H1 (cell line): ENCODE measurements at regions not wholly inside any gene's neighbourhood (a gene's known extent, or its start where the extent isn't known, plus 50 kb on each side); places are given as distances from the start of the nearest gene placed in this dataset.

Experiments
- CTCF ChIA-PET: fragments of 300-600 bp; sonication (Branson Sonifier 250); formaldehyde crosslinking; loops from one replicate; lab custom pipeline; 2021; ENCODE audit not compliant: partially characterized antibody; lab: Charles Lee
- POLR2A ChIA-PET: fragments of 300-600 bp; sonication (Branson Sonifier 250); formaldehyde crosslinking; loops from one replicate; lab custom pipeline; 2021; ENCODE audit warnings: inconsistent platforms; ENCODE audit not compliant: partially characterized antibody; lab: Charles Lee
- DNase-seq, 2 experiments: peaks; one replicate each; pipeline versions ENCODE4 v3.0.0 to v3.0.0-alpha.2; 2010 to 2022; ENCODE audit warnings: low spot score in 2 of 2, low read depth in 1 of 2, mixed read lengths in 1 of 2
- FAIRE-seq: peaks from 2 replicates; lab custom pipeline; 2011; peaks lifted over from hg19 to GRCh38; lab: Jason Lieb, UNC
- H2AFZ ChIP-seq: 2 replicates; pipeline ENCODE4 v1.8.1; 2012; ENCODE audit warnings: low read length, inconsistent platforms
- H2AK5ac ChIP-seq: 2 replicates; pipeline ENCODE4 v1.6.1; 2013; ENCODE audit warnings: low read depth, low read length
- H2BK120ac ChIP-seq: replicated peaks from 2 replicates; pipeline ENCODE3; 2013; ENCODE audit warnings: low read depth, low read length, inconsistent platforms
- H2BK12ac ChIP-seq: 2 replicates; pipeline ENCODE4 v1.6.1; 2013; ENCODE audit warnings: low read depth, low read length
- H2BK15ac ChIP-seq: 2 replicates; pipeline ENCODE4 v1.6.1; 2013; ENCODE audit warnings: low read length
- H2BK20ac ChIP-seq: 2 replicates; pipeline ENCODE4 v1.6.1; 2013; ENCODE audit warnings: low read length
- H2BK5ac ChIP-seq: 2 replicates; pipeline ENCODE4 v1.6.1; 2013; ENCODE audit warnings: low read depth, low read length
- H3K14ac ChIP-seq: 2 replicates; pipeline ENCODE4 v1.6.1; 2013; ENCODE audit warnings: inconsistent platforms; ENCODE audit not compliant: insufficient read length
- H3K18ac ChIP-seq: 2 replicates; pipeline ENCODE4 v1.6.1; 2013; ENCODE audit warnings: low read length; ENCODE audit errors: extremely low read depth
- H3K23ac ChIP-seq: 2 replicates; pipeline ENCODE4 v1.6.1; 2013; ENCODE audit warnings: inconsistent platforms; ENCODE audit not compliant: insufficient read length
- H3K23me2 ChIP-seq: 2 replicates; pipeline ENCODE4 v1.6.1; 2013; ENCODE audit warnings: low read depth, low read length
- H3K27ac ChIP-seq: 2 replicates; pipeline ENCODE4 v1.6.1; 2011; ENCODE audit warnings: low read depth, low read length, inconsistent platforms
- H3K27me3 ChIP-seq, 4 experiments: replicated peaks in 1 of 4; 1 replicate in 1 of 4; 2 replicates in 3 of 4; pipeline versions ENCODE4 v1.6.1 to v1.8.1; 2011 to 2013; ENCODE audit warnings: low read length in 3 of 4, mild to moderate bottlenecking in 3 of 4, inconsistent platforms in 2 of 4, mixed read lengths in 2 of 4, moderate library complexity in 1 of 4; ENCODE audit not compliant: control insufficient read depth in 3 of 4, insufficient read depth in 3 of 4; ENCODE audit errors: extremely low read depth in 1 of 4
- H3K36me3 ChIP-seq, 4 experiments: 2 replicates each; pipeline versions ENCODE4 v1.6.1 to v1.8.1; 2011 to 2013; ENCODE audit warnings: mild to moderate bottlenecking in 4 of 4, low read length in 3 of 4, moderate library complexity in 2 of 4, control low read depth in 1 of 4, inconsistent platforms in 1 of 4; ENCODE audit not compliant: insufficient read depth in 4 of 4, control insufficient read depth in 2 of 4
- H3K4ac ChIP-seq: replicated peaks from 2 replicates; pipeline ENCODE3; 2013; ENCODE audit warnings: low read length, low read depth, mixed read lengths, inconsistent platforms; ENCODE audit not compliant: insufficient read length
- H3K4me1 ChIP-seq, 4 experiments: replicated peaks in 1 of 4; 1 replicate in 1 of 4; 2 replicates in 3 of 4; pipeline versions ENCODE4 v1.6.1 to v1.8.1; 2011 to 2013; ENCODE audit warnings: low read length in 3 of 4, inconsistent platforms in 2 of 4, mixed read lengths in 1 of 4; ENCODE audit not compliant: insufficient read depth in 4 of 4, control insufficient read depth in 3 of 4
- H3K4me2 ChIP-seq, 2 experiments: 2 replicates each; pipeline versions ENCODE4 v1.6.1 to v1.8.1; 2011 to 2013; ENCODE audit warnings: low read depth in 2 of 2, low read length in 2 of 2, control low read depth in 1 of 2, inconsistent platforms in 1 of 2, mild to moderate bottlenecking in 1 of 2; ENCODE audit not compliant: insufficient read depth in 1 of 2
- H3K4me3 ChIP-seq, 4 experiments: fragments of 200-600, 300-600 bp in 1 of 4; sonication (generic), shearing (Covaris generic), sonication (Bioruptor Twin) in 1 of 4; 2 replicates each; pipeline versions ENCODE4 v1.5.1 to v1.8.1; 2011 to 2016; ENCODE audit warnings: low read length in 4 of 4, low read depth in 3 of 4, control low read depth in 2 of 4, inconsistent platforms in 2 of 4, mild to moderate bottlenecking in 2 of 4, mixed read lengths in 1 of 4, moderate library complexity in 1 of 4; ENCODE audit not compliant: insufficient read depth in 2 of 4; ENCODE audit errors: extremely low read depth in 1 of 4
- H3K56ac ChIP-seq: replicated peaks from 2 replicates; pipeline ENCODE3; 2013; ENCODE audit warnings: low read depth, mild to moderate bottlenecking, mixed read lengths, low read length, inconsistent platforms; ENCODE audit not compliant: insufficient read length
- H3K79me1 ChIP-seq: 2 replicates; pipeline ENCODE4 v1.6.1; 2013; ENCODE audit warnings: low read depth, low read length, control low read depth
- H3K79me2 ChIP-seq, 2 experiments: 2 replicates each; pipeline versions ENCODE4 v1.6.1 to v1.8.1; 2012 to 2013; ENCODE audit warnings: low read length in 2 of 2, mild to moderate bottlenecking in 2 of 2, inconsistent platforms in 1 of 2; ENCODE audit not compliant: insufficient read depth in 2 of 2, control insufficient read depth in 1 of 2
- H3K9ac ChIP-seq, 4 experiments: replicated peaks in 1 of 4; 1 replicate in 1 of 4; 2 replicates in 3 of 4; pipeline versions ENCODE4 v1.6.1 to v1.8.1; 2011 to 2013; ENCODE audit warnings: low read depth in 3 of 4, low read length in 3 of 4, control low read depth in 2 of 4, mild to moderate bottlenecking in 2 of 4, moderate library complexity in 2 of 4, inconsistent platforms in 1 of 4; ENCODE audit errors: extremely low read depth in 1 of 4
- H3K9me3 ChIP-seq, 2 experiments: 2 replicates each; pipeline versions ENCODE4 v1.6.1 to v1.8.1; 2012 to 2013; ENCODE audit warnings: mild to moderate bottlenecking in 2 of 2, moderate library complexity in 2 of 2, control low read depth in 1 of 2, inconsistent platforms in 1 of 2, low read depth in 1 of 2, low read length in 1 of 2, mixed read lengths in 1 of 2; ENCODE audit not compliant: insufficient read depth in 2 of 2
- H4K20me1 ChIP-seq, 2 experiments: replicated peaks in 1 of 2; 2 replicates each; pipeline versions ENCODE3 to v1.8.1; 2011 to 2013; ENCODE audit warnings: inconsistent platforms in 2 of 2, low read length in 2 of 2, mild to moderate bottlenecking in 1 of 2; ENCODE audit not compliant: insufficient read depth in 2 of 2, control insufficient read depth in 1 of 2
- H4K5ac ChIP-seq: 2 replicates; pipeline ENCODE4 v1.6.1; 2013; ENCODE audit warnings: low read length, low read depth, mixed read lengths, inconsistent platforms; ENCODE audit not compliant: insufficient read length
- H4K8ac ChIP-seq: 2 replicates; pipeline ENCODE4 v1.8.0; 2013; ENCODE audit warnings: mild to moderate bottlenecking, moderate library complexity, low read length, inconsistent platforms; ENCODE audit not compliant: insufficient read depth; ENCODE audit errors: extremely low read depth
- H4K91ac ChIP-seq: replicated peaks from 2 replicates; pipeline ENCODE3; 2013; ENCODE audit warnings: low read length, mixed read lengths, inconsistent platforms; ENCODE audit not compliant: insufficient read length
- CTCF ChIP-seq, 3 experiments: IDR thresholded peaks; 1 replicate in 2 of 3; 2 replicates in 1 of 3; pipeline versions ENCODE4 v1.5.1 to v1.6.1; 2011; ENCODE audit warnings: low read length in 3 of 3, mild to moderate bottlenecking in 3 of 3, inconsistent platforms in 2 of 3, low read depth in 1 of 3, moderate library complexity in 1 of 3; ENCODE audit not compliant: insufficient read depth in 1 of 3; ENCODE audit errors: control extremely low read depth in 1 of 3
- GABPA ChIP-seq: IDR thresholded peaks from 2 replicates; pipeline ENCODE4 v1.6.1; 2011; ENCODE audit warnings: mild to moderate bottlenecking, low read length, moderate library complexity, borderline replicate concordance; ENCODE audit not compliant: insufficient read depth
- JUN ChIP-seq: IDR thresholded peaks from 2 replicates; pipeline ENCODE4 v1.6.1; 2011; ENCODE audit warnings: low read depth, mild to moderate bottlenecking, improper control_type of control experiment, low read length
- MAX ChIP-seq: IDR thresholded peaks from 2 replicates; pipeline ENCODE4 v1.6.1; 2012; ENCODE audit warnings: inconsistent platforms
- POLR2AphosphoS5 ChIP-seq: IDR thresholded peaks from 2 replicates; pipeline ENCODE4 v1.6.1; 2011; ENCODE audit warnings: low read depth, low read length
- RAD21 ChIP-seq, 2 experiments: IDR thresholded peaks in 1 of 2; conservative IDR thresholded peaks in 1 of 2; 2 replicates each; pipeline ENCODE4 v1.6.1; 2011; ENCODE audit warnings: low read depth in 2 of 2, low read length in 2 of 2, improper control_type of control experiment in 1 of 2, inconsistent platforms in 1 of 2, mild to moderate bottlenecking in 1 of 2, moderate library complexity in 1 of 2
- SIX5 ChIP-seq: IDR thresholded peaks from 2 replicates; pipeline ENCODE4 v1.6.1; 2011; ENCODE audit warnings: mild to moderate bottlenecking, low read depth, low read length
- USF2 ChIP-seq: IDR thresholded peaks from 2 replicates; pipeline ENCODE4 v1.6.1; 2011; ENCODE audit warnings: low read length, improper control_type of control experiment
- WGBS, 2 experiments: shearing (Covaris generic) in 1 of 2; methylation state at CpG; one replicate each; pipeline versions ENCODE4 v1.1.6 to v1.1.7; 2013 to 2015; ENCODE audit warnings: low lambda C conversion rate in 2 of 2, mixed read lengths in 2 of 2, inconsistent platforms in 1 of 2, low coverage in 1 of 2, missing lambda C conversion rate in 1 of 2; ENCODE audit not compliant: insufficient replicate concordance in 2 of 2, insufficient coverage in 1 of 2, insufficient read length in 1 of 2; ENCODE audit errors: extremely low coverage in 1 of 2, missing lambda C conversion rate in 1 of 2; 5-methylcytosine and 5-hydroxymethylcytosine counted together

GRCh38 chr3:8421267-8421666 is 80.4 kb upstream of the LMCD1 start:
- no peaks in the 10 kb centered on the region for H3K27me3 ChIP-seq
- H3K4me2 ChIP-seq, result no peak overlapping the region
- ChIA-PET CTCF (interaction anchor here (0.7 to 1.3 kb wide), 4 partner anchors 9 to 64 kb away, joined by 3 read pairs; no protein-coding TSS in a partner anchor), POLR2A (no interaction called here)
- DNase-seq (no peak), FAIRE-seq (no peak)
- H2BK20ac ChIP-seq, result no peak overlapping the region
- no peak overlapping the region for H2BK5ac ChIP-seq
- no peaks in the 10 kb centered on the region for H3K79me1 ChIP-seq
- no peaks in the 10 kb centered on the region for H3K79me2 ChIP-seq
- no peak overlapping the region for H3K4ac ChIP-seq
- no peaks in the 10 kb centered on the region for H3K23me2 ChIP-seq
- H2BK12ac ChIP-seq, result no peak overlapping the region
- no peak overlapping the region for H2BK120ac ChIP-seq
- no peak overlapping the region for H2AFZ ChIP-seq
- H4K8ac ChIP-seq, result no peak overlapping the region
- no peaks in the 10 kb centered on the region; a peak in 1 of 8 replicates for H3K36me3 ChIP-seq
- no peak overlapping the region for H3K27ac ChIP-seq
- no peak overlapping the region for H2AK5ac ChIP-seq
- no peak overlapping the region for H4K91ac ChIP-seq
- 82% methylated on average over 3 of the region's 3 CpGs; no CpG with 5 or more reads in 1 of the 2 experiments for WGBS, 2 experiments
- H3K23ac ChIP-seq, result no peak overlapping the region
- H3K56ac ChIP-seq, result no peak overlapping the region
- H3K9me3 ChIP-seq, result peaks cover 3 to 14% of the 10 kb centered on the region in 2 experiments; a peak in 3 of 4 replicates
- H4K5ac ChIP-seq, result no peak overlapping the region
- H3K9ac ChIP-seq, result no peak overlapping the region
- no peak overlapping the region for H3K4me3 ChIP-seq
- no peak overlapping the region for H3K18ac ChIP-seq
- H3K4me1 ChIP-seq, result no peaks in the 10 kb centered on the region
- no peak overlapping the region for H2BK15ac ChIP-seq
- H3K14ac ChIP-seq, result no peak overlapping the region
- TF ChIP-seq CTCF (IDR thresholded peaks at IDR 0.05; ENCODE audit: control extremely low read depth in 1 of 3, insufficient read depth in 1 of 3, low read depth in 1 of 3, low read length in 3 of 3) (peak in 1 of 3 experiments; percentile 15; a peak in 1 of 4 replicates), SIX5 (no peak), MAX (no peak), RAD21 (IDR thresholded peaks at IDR 0.05 in 1 of 2, conservative IDR thresholded peaks at IDR 0.05 in 1 of 2; ENCODE audit: low read depth in 2 of 2, low read length in 2 of 2) (peak; percentile 43 to 54), JUN (no peak), GABPA (no peak), USF2 (no peak), POLR2AphosphoS5 (no peak)
- H4K20me1 ChIP-seq, result no peaks in the 10 kb centered on the region
